IMR-90 (cell line): ENCODE measurements at regions not wholly inside any gene's neighbourhood (a gene's known extent, or its start where the extent isn't known, plus 50 kb on each side); places are given as distances from the start of the nearest gene placed in this dataset.
A peak's percentile ranks its signal among the peaks of the same experiment; 100 is the strongest.

Experiments used
- ATAC-seq: fragments of 200-7000 bp; cut with Tn5 transposase; 2 replicates; pipeline ENCODE4 v1.9.1; 2020; ENCODE audit warnings: low read depth, mild to moderate bottlenecking, moderate library complexity
- BruUV-seq: library from RNA; stranded (reverse); fragments of 400-500 nt; replicated peaks from 2 replicates; lab custom pipeline; 2021; lab: Mats Ljungman, UMichigan
- CTCF ChIA-PET: fragments of 300-600 bp; formaldehyde crosslinking; extraction: SDS; loops from one replicate; lab custom pipeline; 2021; ENCODE audit warnings: antibody characterized with exemption; lab: Yijun Ruan, JAX
- POLR2A ChIA-PET: fragments of 300-600 bp; sonication (Branson Sonifier 250); formaldehyde crosslinking; loops from one replicate; lab custom pipeline; 2022; ENCODE audit warnings: antibody characterized with exemption; ENCODE audit not compliant: unreplicated experiment; lab: Charles Lee
- DNase-seq: peaks from one replicate; pipeline ENCODE4 v3.0.0; 2013
- H2AFZ ChIP-seq: replicated peaks from 2 replicates; pipeline ENCODE3; 2013; ENCODE audit warnings: low read length, mild to moderate bottlenecking; ENCODE audit not compliant: poor library complexity
- H2AK5ac ChIP-seq: 2 replicates; pipeline ENCODE4 v1.6.1; 2013; ENCODE audit warnings: low read depth, low read length, inconsistent platforms
- H2AK9ac ChIP-seq: replicated peaks from 2 replicates; pipeline ENCODE3; 2013; ENCODE audit warnings: mild to moderate bottlenecking, low read depth, low read length, moderate library complexity; ENCODE audit not compliant: poor library complexity
- H2BK120ac ChIP-seq: 2 replicates; pipeline ENCODE4 v1.6.1; 2013; ENCODE audit warnings: low read depth, low read length, inconsistent platforms
- H2BK15ac ChIP-seq: 3 replicates; pipeline ENCODE4 v1.6.1; 2013; ENCODE audit warnings: low read depth, low read length, inconsistent platforms
- H2BK20ac ChIP-seq: 2 replicates; pipeline ENCODE4 v1.6.1; 2013; ENCODE audit warnings: low read depth, mild to moderate bottlenecking, inconsistent platforms, low read length, moderate library complexity
- H2BK5ac ChIP-seq: 2 replicates; pipeline ENCODE4 v1.6.1; 2013; ENCODE audit warnings: mild to moderate bottlenecking, low read depth, low read length, inconsistent platforms; ENCODE audit not compliant: poor library complexity, severe bottlenecking
- H3K14ac ChIP-seq: replicated peaks from 2 replicates; pipeline ENCODE4 v1.6.1; 2013; ENCODE audit warnings: low read depth, low read length, inconsistent platforms
- H3K18ac ChIP-seq: 2 replicates; pipeline ENCODE4 v1.6.1; 2013; ENCODE audit warnings: low read depth, low read length, control low read depth
- H3K23ac ChIP-seq: 2 replicates; pipeline ENCODE4 v1.6.1; 2013; ENCODE audit warnings: low read depth, low read length, inconsistent platforms
- H3K27ac ChIP-seq: 2 replicates; pipeline ENCODE4 v1.5.1; 2013; ENCODE audit warnings: mild to moderate bottlenecking, control low read depth, low read length; ENCODE audit not compliant: insufficient read depth
- H3K27me3 ChIP-seq: 2 replicates; pipeline ENCODE4 v1.6.1; 2013; ENCODE audit warnings: low read length; ENCODE audit not compliant: control insufficient read depth, insufficient read depth
- H3K36me3 ChIP-seq: 2 replicates; pipeline ENCODE4 v1.6.1; 2013; ENCODE audit warnings: low read length, mixed read lengths; ENCODE audit not compliant: control insufficient read depth, insufficient read depth
- H3K4ac ChIP-seq: 2 replicates; pipeline ENCODE4 v1.6.1; 2013; ENCODE audit warnings: low read depth, low read length, inconsistent platforms
- H3K4me1 ChIP-seq: 2 replicates; pipeline ENCODE4 v1.6.1; 2013; ENCODE audit warnings: low read length, mixed read lengths; ENCODE audit not compliant: control insufficient read depth, insufficient read depth
- H3K4me2 ChIP-seq: 2 replicates; pipeline ENCODE4 v1.6.1; 2013; ENCODE audit warnings: low read depth, mild to moderate bottlenecking, control low read depth, low read length, moderate library complexity
- H3K4me3 ChIP-seq: 2 replicates; pipeline ENCODE4 v1.5.1; 2013; ENCODE audit warnings: low read depth, mild to moderate bottlenecking, control low read depth, low read length, moderate library complexity; ENCODE audit not compliant: insufficient read depth
- H3K56ac ChIP-seq: 2 replicates; pipeline ENCODE4 v1.6.1; 2013; ENCODE audit warnings: low read length, inconsistent platforms; ENCODE audit not compliant: insufficient read depth; ENCODE audit errors: extremely low read depth
- H3K79me1 ChIP-seq, 2 experiments: 2 replicates each; pipeline ENCODE4 v1.6.1; 2013; ENCODE audit warnings: low read length in 2 of 2, inconsistent platforms in 1 of 2, low read depth in 1 of 2
- H3K9ac ChIP-seq: 2 replicates; pipeline ENCODE4 v1.6.1; 2013; ENCODE audit warnings: low read depth, low read length, control low read depth
- H3K9me1 ChIP-seq: 2 replicates; pipeline ENCODE4 v1.6.1; 2013; ENCODE audit warnings: low read length, inconsistent platforms; ENCODE audit not compliant: insufficient read depth
- H3K9me3 ChIP-seq: 2 replicates; pipeline ENCODE4 v1.6.1; 2013; ENCODE audit warnings: low read length; ENCODE audit not compliant: control insufficient read depth, insufficient read depth
- H4K20me1 ChIP-seq: 2 replicates; pipeline ENCODE4 v1.6.1; 2013; ENCODE audit warnings: low read length, inconsistent platforms; ENCODE audit not compliant: insufficient read depth
- H4K5ac ChIP-seq: 2 replicates; pipeline ENCODE4 v1.6.1; 2013; ENCODE audit warnings: mild to moderate bottlenecking, low read depth, low read length, control low read depth
- H4K8ac ChIP-seq, 2 experiments: 2 replicates each; pipeline ENCODE4 v1.6.1; 2013; ENCODE audit warnings: low read depth in 2 of 2, low read length in 2 of 2, control low read depth in 1 of 2, inconsistent platforms in 1 of 2
- H4K91ac ChIP-seq: 2 replicates; pipeline ENCODE4 v1.6.1; 2013; ENCODE audit warnings: low read depth, low read length, inconsistent platforms; ENCODE audit not compliant: insufficient read depth
- MAFK ChIP-seq: IDR thresholded peaks from 2 replicates; pipeline ENCODE4 v1.6.1; 2012; ENCODE audit warnings: low read depth, low read length, improper control_type of control experiment
- SMC3 ChIP-seq: fragments of 150-350 bp; IDR thresholded peaks from 2 replicates; pipeline ENCODE4 v1.6.1; 2016; ENCODE audit warnings: low read depth, mild to moderate bottlenecking, antibody characterized with exemption, low read length, moderate library complexity
- WGBS, 2 experiments: methylation state at CpG; one replicate each; pipeline versions ENCODE4 v1.1.5 to v1.1.7; 2013; ENCODE audit warnings: missing lambda C conversion rate in 2 of 2; ENCODE audit not compliant: insufficient read length in 1 of 2; ENCODE audit errors: extremely low coverage in 2 of 2; 5-methylcytosine and 5-hydroxymethylcytosine counted together
- dilution Hi-C: fragments of 300-500 bp; cut with HindIII; formaldehyde crosslinking; loops from one replicate; pipeline ENCODE4 v1.14.3; 2018; ENCODE audit warnings: low sequenced_read_pairs; ENCODE audit not compliant: unreplicated experiment
- in situ Hi-C: fragments of 300-500 bp; cut with MboI; formaldehyde crosslinking; loops from 3 replicates; pipeline ENCODE4 v1.14.3; 2019; ENCODE audit warnings: low sequenced_read_pairs, inconsistent platforms, mixed read lengths
- intact Hi-C: fragments of 100-400 bp; cut with micrococcal nuclease; formaldehyde crosslinking; loops from 2 replicates; pipeline ENCODE4 v1.10.0; 2022

GRCh38 chr4:108430921-108431320 lies 189.5 kb upstream of the RPL34 start:
- dilution Hi-C loops (no loop called here), in situ Hi-C loops (no loop called here), intact Hi-C loops (no loop called here)
- TF ChIP-seq MAFK: peak; percentile 74
- no peak for TF ChIP-seq SMC3
- Histone ChIP-seq H3K4ac (no peak overlapping the region), H3K36me3 (no peaks in the 10 kb centered on the region), H3K4me1 (peaks cover 6% of the 10 kb centered on the region; the same call in 1 of the 2 replicates), H3K14ac (no peak overlapping the region), H3K9me1 (no peaks in the 10 kb centered on the region), H2AFZ (no peak overlapping the region), H3K9me3 (no peaks in the 10 kb centered on the region), H2BK120ac (no peak overlapping the region), H3K4me3 (no peak overlapping the region), H3K27me3 (no peaks in the 10 kb centered on the region), H4K20me1 (no peaks in the 10 kb centered on the region), H4K5ac (no peak overlapping the region), H3K18ac (no peak overlapping the region), H3K56ac (no peak overlapping the region), H2BK15ac (no peak overlapping the region), H2BK20ac (no peak overlapping the region), H3K79me1 (no peaks in the 10 kb centered on the region), H4K8ac (no peak overlapping the region), H2AK9ac (no peak overlapping the region), H3K27ac (no peak overlapping the region), H3K23ac (no peak overlapping the region), H4K91ac (no peak overlapping the region), H2BK5ac (no peak overlapping the region), H3K9ac (no peak overlapping the region), H2AK5ac (no peak overlapping the region), H3K4me2 (no peak overlapping the region)
- no peak for ATAC-seq
- no CpG with 5 or more reads among the region's 3 CpGs for WGBS, 2 experiments
- no TSS peak for BruUV-seq
- ChIA-PET POLR2A (no interaction called here), CTCF (no interaction called here)
- no peak for DNase-seq
